Osteoblast (primary cell): ENCODE measurements at regions not wholly inside any gene's neighbourhood (a gene's known extent, or its start where the extent isn't known, plus 50 kb on each side); places are given as distances from the start of the nearest gene placed in this dataset.

Experiments
- DNase-seq: peaks from one replicate; pipeline ENCODE4 v3.0.0; 2011; ENCODE audit warnings: low spot score, mixed read lengths; ENCODE audit not compliant: insufficient read length; ENCODE audit errors: missing footprints
- H2AFZ ChIP-seq: 2 replicates; pipeline ENCODE4 v1.6.0; 2011; ENCODE audit warnings: mild to moderate bottlenecking, low read length
- H3K27ac ChIP-seq: 2 replicates; pipeline ENCODE4 v1.5.1; 2011; ENCODE audit warnings: mild to moderate bottlenecking, low read depth, low read length, moderate library complexity
- H3K27me3 ChIP-seq: 2 replicates; pipeline ENCODE4 v1.6.0; 2012; ENCODE audit warnings: mild to moderate bottlenecking, control low read depth, inconsistent platforms, low read length, moderate library complexity; ENCODE audit not compliant: insufficient read depth
- H3K36me3 ChIP-seq: 2 replicates; pipeline ENCODE4 v1.5.1; 2011; ENCODE audit warnings: mild to moderate bottlenecking, low read length, control low read depth, moderate library complexity; ENCODE audit not compliant: insufficient read depth
- H3K4me1 ChIP-seq: 2 replicates; pipeline ENCODE4 v1.5.1; 2011; ENCODE audit warnings: mild to moderate bottlenecking, low read length, control low read depth, moderate library complexity; ENCODE audit not compliant: insufficient read depth
- H3K4me2 ChIP-seq: 2 replicates; pipeline ENCODE4 v1.6.0; 2011; ENCODE audit warnings: mild to moderate bottlenecking, low read length; ENCODE audit not compliant: insufficient read depth
- H3K4me3 ChIP-seq: fragments of 200-600 bp; sonication (generic); 3 replicates; pipeline ENCODE4 v1.5.1; 2012; ENCODE audit warnings: mild to moderate bottlenecking, low read length, inconsistent platforms; ENCODE audit not compliant: insufficient read depth
- H3K79me2 ChIP-seq: 2 replicates; pipeline ENCODE4 v1.6.0; 2012; ENCODE audit warnings: mild to moderate bottlenecking, low read length, control low read depth, inconsistent platforms; ENCODE audit not compliant: insufficient read depth
- H3K9me3 ChIP-seq: 2 replicates; pipeline ENCODE4 v1.5.1; 2011; ENCODE audit warnings: low read depth, low read length, control low read depth
- H4K20me1 ChIP-seq: 2 replicates; pipeline ENCODE4 v1.6.0; 2012; ENCODE audit warnings: mild to moderate bottlenecking, low read length, control low read depth; ENCODE audit not compliant: insufficient read depth
- CTCF ChIP-seq: IDR thresholded peaks from 2 replicates; pipeline ENCODE4 v1.5.1; 2011; ENCODE audit warnings: mild to moderate bottlenecking, low read depth, low read length, moderate library complexity; ENCODE audit errors: extremely low read depth

GRCh38 chr18:61136711-61137251 is 196.4 kb upstream of the CDH20 start:
- Histone ChIP-seq H3K36me3 (no peaks in the 10 kb centered on the region), H2AFZ (no peak overlapping the region), H3K27ac (no peak overlapping the region), H3K4me1 (no peaks in the 10 kb centered on the region), H4K20me1 (no peaks in the 10 kb centered on the region), H3K79me2 (no peaks in the 10 kb centered on the region), H3K4me2 (no peak overlapping the region), H3K27me3 (no peaks in the 10 kb centered on the region), H3K9me3 (no peaks in the 10 kb centered on the region), H3K4me3 (no peak overlapping the region)
- no peak for DNase-seq
- no peak for TF ChIP-seq CTCF

- Histone ChIP-seq H3K36me3 (no peaks in the 10 kb centered on the region), H3K27ac (no peak overlapping the region), H3K9me3 (no peaks in the 10 kb centered on the region), H3K4me1 (no peaks in the 10 kb centered on the region), H4K20me1 (no peaks in the 10 kb centered on the region), H3K27me3 (no peaks in the 10 kb centered on the region), H3K4me2 (no peak overlapping the region), H3K4me3 (no peak overlapping the region), H3K79me2 (no peaks in the 10 kb centered on the region), H2AFZ (no peak overlapping the region)
- DNase-seq: no peak
- TF ChIP-seq CTCF: no peak
Observed at GRCh38 chr18:61141691-61142090, 191.5 kb upstream of the CDH20 start.

GRCh38 chr18:61148322-61148721 is 184.9 kb upstream of the CDH20 start:
- H2AFZ ChIP-seq: no peak overlapping the region
- no peak for DNase-seq
- no peaks in the 10 kb centered on the region for H4K20me1 ChIP-seq
- no peaks in the 10 kb centered on the region for H3K9me3 ChIP-seq
- H3K79me2 ChIP-seq: no peaks in the 10 kb centered on the region
- H3K36me3 ChIP-seq: no peaks in the 10 kb centered on the region
- no peaks in the 10 kb centered on the region for H3K27me3 ChIP-seq
- no peak overlapping the region for H3K4me2 ChIP-seq
- no peak for TF ChIP-seq CTCF
- no peak overlapping the region for H3K27ac ChIP-seq
- no peak overlapping the region for H3K4me3 ChIP-seq
- H3K4me1 ChIP-seq: no peaks in the 10 kb centered on the region

- Histone ChIP-seq H4K20me1 (no peaks in the 10 kb centered on the region), H3K27me3 (no peaks in the 10 kb centered on the region), H3K4me3 (no peak overlapping the region), H2AFZ (no peak overlapping the region), H3K79me2 (no peaks in the 10 kb centered on the region), H3K27ac (no peak overlapping the region), H3K36me3 (no peaks in the 10 kb centered on the region), H3K4me1 (no peaks in the 10 kb centered on the region), H3K4me2 (no peak overlapping the region), H3K9me3 (no peaks in the 10 kb centered on the region)
- no peak for TF ChIP-seq CTCF
- no peak for DNase-seq
Observed at GRCh38 chr18:61149786-61150185, 183.4 kb upstream of the CDH20 start.
